HG03571 (cell line): ENCODE measurements at regions not wholly inside any gene's neighbourhood (a gene's known extent, or its start where the extent isn't known, plus 50 kb on each side); places are given as distances from the start of the nearest gene placed in this dataset.
"Not testable (repeated sequence)": the region's sequence is repeated elsewhere in the genome, so short reads cannot be mapped to it uniquely, and the experiment has no call there.

Experiments used
- ATAC-seq: cut with Tn5 transposase; IDR thresholded peaks from one replicate; pipeline ENCODE4 v1.9.1; 2021; ENCODE audit not compliant: unreplicated experiment

DNA sequence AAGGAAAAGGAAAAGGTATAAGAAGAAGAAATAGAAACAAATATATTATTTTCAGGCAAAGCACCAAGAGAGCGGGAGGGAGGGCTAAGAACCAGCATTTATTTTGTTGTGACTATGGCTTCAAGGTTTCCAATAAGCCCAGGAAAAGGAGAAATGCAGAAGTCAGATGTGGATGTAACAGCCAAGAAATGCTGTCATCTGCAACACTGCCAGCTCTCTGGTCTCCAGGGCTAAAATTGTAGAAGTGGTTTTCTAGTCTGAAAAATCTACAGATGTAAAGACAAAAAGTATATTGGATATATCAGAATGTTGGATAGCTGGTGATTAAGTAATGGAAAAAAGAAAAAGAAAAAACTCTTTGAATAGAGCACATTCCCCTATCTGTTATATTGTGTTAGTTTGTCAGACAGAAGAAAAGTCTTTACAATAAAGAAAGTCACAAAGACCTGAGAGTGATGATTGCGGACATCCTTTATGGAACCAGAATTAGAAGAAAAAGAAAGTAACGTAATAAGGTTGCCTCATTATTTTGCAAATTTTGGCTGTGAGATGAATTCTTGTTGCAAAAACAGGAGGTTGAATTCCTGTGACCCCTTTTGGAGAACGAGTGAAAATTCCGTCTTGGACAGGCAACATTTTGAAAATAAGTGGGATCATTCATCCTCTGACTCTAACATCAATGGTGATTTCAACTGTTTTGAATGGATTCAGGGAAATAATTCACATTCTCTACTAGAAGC, 938.1 kb downstream of the TTLL7 start:
- ATAC-seq, result no peak

DNA sequence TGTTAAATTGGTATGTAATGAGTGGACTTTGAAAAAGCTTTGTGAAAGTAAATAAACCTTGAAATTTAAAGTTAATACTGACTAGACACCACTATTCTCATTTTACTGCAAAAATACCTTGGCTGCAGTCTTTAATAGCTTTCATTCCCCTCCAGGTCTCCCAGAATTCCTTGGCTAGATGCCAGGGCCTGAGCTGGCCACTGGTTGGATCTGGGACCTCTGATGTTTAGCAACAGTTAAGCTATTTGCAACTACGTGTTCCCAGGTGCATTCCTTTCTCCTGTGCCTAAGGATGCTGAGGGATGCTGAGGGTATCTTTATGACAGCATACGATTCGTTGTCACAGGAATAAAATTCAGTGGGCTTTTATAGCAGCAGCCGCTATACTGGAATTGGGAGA, 938.7 kb downstream of the TTLL7 start:
- ATAC-seq, result no peak

DNA sequence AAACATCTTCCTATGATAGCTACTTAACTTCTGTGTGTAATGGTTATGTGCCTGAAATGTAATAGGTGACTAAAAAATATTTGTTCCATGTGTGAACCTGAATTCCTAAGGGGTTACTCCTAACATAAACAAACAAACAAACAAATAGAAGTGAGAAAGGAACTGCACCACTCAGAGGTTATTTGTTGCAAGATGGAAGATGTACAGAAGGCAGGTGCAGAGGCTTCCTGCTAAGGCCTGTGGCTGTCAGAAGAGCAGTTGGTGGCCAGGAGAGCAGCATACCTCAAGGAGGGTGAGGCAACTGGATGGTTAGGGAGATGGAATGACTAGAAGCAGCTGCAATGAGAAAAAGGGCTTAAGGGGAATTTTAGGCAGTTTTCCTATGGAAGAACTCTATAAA, 940.6 kb downstream of the TTLL7 start:
- ATAC-seq, result no peak

DNA sequence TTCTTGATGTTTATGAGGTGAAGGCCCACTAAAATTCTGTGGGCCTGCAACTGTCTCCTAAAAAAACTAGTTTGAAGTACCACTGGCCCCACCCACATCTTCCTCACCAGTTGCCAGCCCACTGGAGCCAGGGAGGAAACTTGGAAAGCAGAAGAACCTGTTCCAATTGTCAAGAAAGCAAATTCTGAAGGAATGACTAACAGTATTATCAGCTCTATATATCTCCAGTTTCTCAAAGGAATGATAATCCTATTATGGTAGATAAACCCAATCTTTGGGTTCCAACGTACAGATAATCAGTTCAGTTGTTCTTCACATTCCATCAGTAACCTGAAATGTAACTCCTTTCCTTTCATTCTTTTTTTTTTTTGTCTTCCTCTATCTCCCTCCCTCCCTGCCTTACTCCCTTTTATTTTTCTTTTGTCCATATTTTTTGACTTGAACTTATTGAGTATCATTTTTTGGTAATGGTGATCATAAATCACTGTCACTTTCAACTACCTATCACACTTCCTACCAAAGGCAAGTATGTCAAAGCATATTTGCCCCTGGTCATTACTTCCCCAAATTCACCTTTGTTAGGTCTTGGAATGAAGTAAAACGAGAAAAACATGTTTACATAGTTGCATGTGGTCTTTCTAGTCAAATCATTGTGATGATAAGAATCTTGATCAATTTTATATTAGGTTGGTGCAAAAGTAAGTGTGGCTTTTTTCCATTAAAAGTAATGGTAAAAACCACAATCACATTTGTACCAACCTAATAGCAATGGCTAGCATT, 943.4 kb downstream of the TTLL7 start:
- ATAC-seq, result no peak

DNA sequence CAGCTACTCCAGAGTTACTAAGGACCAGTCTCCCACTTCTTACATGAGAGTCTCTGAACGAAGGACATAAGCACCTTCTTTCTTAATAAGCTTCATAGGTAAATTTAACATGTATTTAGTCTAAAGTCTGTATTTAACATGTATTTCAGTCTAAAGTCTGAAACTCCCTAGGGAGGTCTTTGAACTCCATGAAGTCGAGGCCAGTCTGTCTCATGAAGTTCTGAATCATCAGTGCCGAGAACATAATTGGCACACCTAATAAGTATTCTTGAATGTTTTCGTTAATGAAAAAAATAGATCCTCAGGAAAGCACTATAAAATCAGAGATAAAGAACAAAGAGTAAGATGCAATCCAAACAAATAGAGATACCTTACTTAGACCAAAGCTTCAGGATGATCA, 945.5 kb downstream of the TTLL7 start:
- no peak for ATAC-seq

DNA sequence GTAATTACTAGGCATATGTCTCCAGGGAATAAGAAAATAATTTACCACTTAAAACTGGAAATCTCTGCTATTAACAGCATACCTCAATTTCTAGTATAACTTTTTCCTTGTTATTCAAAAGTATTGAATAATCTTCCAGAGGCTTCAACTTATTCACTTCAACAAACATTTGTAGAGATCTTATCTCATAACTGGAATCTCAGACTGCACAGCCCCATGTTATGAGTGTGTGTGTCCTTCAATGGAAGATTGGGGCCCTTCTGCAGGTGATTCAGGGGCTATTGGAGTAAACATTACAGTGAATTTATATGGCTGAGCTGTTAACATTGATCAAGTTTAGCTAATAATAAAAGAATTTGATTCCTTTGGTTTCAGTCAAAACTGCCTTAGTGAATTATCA, 946.1 kb downstream of the TTLL7 start:
- ATAC-seq, result no peak

DNA sequence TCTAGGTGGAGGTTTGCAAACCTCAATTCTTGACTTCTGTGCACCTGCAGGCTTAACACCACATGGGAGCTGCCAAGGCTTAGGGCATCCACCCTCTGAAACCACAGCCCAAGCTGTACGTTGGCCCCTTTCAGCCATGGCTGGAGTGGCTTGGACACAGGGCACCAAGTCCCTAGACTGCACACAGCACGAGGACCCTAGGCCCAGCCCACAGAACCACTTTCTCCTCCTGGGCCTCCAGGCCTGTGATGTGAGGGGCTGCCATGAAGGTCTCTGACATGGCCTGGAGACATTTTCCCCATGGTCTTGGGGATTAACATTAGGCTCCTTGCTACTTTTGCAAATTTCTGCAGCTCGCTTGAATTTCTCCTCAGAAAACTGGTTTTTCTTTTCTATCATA, 947.9 kb downstream of the TTLL7 start:
- ATAC-seq, result not testable (repeated sequence)

DNA sequence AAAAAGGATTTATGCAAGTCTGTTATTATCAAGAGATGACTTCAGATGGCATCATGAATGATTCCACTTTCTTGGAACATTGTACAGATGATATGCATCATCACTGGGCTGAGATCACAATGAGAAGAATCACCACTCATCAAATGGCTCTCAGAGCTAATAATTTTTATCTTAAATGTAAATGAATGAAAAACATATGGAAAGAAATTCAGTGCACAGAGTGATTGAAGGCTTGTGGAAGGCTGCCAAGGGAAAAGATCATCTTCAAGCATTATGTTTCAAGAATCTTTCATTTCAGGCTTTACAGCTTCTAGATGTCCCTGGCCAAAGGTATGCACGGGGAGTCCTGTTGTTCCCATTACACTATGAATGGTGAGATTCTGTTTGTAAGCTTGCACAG, 955.7 kb downstream of the TTLL7 start:
- ATAC-seq, result no peak

DNA sequence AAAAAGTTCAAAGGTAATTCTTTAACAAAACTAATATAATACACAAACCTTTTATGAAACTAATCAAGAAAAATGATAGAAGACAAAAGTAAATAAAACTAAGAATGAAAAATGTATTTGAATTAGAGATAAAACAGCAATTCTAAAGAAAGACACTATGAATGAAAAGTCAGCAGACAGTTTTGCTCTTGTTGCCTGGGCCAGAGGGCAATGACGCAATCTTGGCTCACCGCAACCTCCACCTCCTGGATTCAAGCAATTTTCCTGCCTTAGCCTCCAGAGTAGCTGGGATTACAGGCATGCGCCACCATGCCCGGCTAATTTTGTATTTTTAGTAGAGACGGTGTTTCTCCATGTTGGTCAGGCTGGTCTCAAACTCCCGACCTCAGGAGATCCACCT, 959.8 kb downstream of the TTLL7 start:
- ATAC-seq, result not testable (repeated sequence)

DNA sequence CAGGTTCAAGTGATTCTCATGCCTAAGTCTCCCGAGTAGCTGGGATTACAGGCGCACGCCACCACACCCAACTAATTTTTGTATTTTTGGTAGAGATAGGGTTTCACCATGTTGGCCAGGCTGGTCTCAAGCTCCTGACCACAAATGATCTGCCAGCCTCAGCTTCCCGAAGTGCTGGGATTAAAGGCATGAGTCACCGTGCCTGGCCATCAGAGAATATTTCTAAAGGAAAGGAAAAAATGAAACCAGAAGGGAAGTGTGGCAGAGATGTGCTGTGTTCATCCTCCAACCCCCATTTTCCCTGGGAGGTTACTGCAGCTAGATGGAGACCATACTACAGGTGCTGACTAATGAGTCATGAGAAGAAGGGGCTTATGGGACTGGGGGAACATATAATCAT, 964.1 kb downstream of the TTLL7 start:
- ATAC-seq, result no peak

DNA sequence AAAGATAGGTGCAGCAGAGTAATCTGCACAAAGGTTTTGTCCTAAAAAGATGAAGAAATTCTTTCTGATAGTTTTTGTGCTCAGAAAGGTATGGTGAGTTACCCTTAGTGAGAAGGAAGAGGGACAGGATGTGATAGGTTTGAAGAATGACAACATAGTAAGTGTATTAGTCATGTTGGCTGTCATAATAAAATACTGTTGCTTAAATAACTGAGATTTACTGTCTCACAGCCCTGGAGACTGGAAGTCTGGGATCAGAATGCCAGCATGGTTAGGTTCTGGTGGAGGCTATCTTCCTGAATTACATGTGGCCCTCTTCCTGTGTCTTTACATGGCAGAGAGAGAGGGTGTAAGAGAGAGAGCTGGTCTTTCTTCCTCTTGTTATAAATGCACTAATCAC, 965.2 kb downstream of the TTLL7 start:
- ATAC-seq, result no peak

DNA sequence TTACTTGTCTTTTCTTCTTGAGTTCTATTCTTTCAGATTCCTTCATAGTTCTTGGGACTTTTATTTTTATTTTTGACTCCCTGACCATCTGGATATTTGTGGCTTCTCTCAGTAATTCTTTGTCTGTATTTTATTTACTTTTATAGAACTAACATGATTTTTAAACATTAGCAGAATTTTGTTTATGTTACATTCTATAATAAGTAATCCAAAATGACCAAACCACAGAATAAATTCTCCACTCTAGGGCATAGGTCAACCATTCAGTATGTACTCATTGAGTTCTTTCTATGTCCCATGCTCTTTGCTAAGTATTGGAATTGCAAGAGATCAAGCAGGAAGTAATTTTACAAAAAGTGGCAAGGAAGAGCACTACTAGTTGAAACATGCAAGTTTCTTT, 969.0 kb downstream of the TTLL7 start:
- no peak for ATAC-seq

DNA sequence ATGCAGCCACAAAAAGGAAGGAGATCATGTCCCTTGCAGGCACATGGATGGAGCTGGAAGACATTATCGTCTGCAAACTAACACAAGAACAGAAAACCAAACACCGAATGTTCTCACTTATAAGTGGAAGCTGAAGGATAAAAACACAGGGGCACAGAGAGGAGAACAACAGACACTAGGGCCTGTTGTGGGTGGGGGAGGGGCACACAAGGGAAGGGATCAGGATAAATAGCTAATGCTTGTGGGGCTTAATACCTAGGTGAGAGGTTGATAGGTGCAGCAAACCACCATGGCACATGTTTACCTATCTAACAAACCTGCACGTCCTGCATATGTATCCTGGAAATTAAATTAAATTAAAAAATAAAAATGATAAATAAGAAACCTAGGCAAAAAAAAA, 969.9 kb downstream of the TTLL7 start:
- no peak for ATAC-seq

DNA sequence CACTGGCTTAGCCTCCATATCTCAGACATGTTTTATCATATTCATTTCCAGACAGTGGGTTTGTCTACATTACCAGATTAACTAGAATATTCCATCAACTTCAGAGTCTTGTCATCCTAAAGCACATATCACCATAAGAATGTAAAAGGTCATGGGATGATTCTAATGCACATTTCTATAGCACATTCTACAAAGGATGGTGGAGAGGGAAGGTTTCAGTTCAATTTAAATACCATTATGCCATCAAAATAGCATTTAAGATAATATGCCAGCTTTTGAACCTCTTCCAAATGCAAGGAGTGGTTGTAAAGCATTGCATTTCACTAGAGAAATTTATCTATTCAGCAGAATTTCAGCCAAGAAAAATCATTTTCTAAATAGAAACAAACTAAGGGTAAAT, 970.5 kb downstream of the TTLL7 start:
- ATAC-seq, result no peak

DNA sequence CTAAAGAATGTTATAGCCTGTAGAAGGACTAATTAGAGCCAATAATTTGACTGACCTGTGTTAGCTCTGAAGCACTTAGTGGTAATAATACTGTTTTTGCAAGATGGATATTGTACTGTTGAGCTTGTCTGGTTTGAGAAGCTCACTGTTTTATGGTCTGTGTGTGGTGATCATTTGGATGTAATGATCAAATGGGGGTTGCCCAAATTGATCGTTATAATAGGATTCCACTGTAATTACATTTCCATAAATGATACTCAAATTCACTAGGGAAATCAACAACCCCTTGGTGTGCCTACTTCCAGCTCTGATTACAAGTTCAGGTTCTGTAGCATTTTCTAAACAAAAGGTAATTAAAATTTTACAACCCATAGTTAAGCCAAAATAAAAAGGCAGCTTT, 971.4 kb downstream of the TTLL7 start:
- no peak for ATAC-seq

DNA sequence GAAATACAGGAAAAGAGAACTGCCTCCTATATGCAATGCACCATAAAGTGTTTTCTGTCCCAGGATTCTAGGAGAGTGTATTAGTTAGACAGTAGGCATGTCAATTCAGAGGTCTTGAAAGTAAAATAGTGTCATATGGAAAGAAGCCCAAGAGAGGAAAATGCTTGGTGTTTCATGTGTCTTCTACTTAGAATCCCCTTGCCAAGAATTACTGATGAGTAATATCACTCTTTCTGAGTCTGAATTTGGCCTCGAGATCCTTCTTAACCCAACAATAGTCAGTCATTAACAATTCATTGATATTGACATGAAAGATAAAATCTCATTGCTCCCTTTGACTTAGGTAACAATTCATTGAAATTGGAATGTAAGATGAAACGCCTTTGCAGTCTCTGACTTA, 972.2 kb downstream of the TTLL7 start:
- no peak for ATAC-seq

DNA sequence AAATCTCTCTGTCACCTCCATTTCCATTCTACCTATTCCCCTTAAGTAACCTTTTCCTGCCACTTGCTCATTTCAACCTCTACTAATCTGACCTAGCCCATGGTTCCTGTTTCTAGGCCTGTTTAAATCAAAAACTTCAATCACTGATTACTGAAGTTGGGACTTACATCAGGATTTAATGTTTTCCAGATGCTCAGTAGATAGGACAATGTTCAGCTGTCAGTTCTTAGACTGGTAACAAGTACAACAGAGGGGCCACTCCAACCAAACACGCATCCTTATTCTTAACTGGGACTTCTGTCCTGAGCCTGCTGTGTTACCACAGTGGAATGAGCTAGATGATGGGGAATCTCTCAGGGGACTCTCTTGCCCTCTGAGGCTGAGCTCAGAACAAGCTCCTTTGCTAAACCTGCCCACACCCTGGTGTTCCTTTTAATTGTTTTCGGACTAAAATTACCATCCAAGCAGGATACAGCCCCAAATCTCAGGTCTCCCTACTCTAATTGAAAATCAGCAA, 974.6 kb downstream of the TTLL7 start:
- no peak for ATAC-seq

DNA sequence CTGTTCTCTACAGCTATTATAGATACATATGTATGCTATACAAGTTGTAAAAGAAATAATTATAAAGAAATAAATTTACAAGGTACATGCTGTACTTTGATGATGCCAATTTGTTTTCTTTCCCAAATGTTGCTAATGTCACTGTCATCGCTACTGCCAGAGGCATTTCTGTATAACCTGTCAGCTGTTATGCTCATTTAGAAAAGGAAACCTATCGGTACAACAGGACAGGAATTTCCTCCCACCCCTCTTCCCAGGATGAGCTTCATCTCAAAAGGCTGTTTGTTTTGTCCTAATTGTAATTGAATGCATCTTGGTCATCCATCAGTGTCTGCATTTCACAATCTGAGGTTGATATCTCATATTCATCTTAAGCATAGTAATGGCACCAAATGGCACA, 975.7 kb downstream of the TTLL7 start:
- no peak for ATAC-seq

DNA sequence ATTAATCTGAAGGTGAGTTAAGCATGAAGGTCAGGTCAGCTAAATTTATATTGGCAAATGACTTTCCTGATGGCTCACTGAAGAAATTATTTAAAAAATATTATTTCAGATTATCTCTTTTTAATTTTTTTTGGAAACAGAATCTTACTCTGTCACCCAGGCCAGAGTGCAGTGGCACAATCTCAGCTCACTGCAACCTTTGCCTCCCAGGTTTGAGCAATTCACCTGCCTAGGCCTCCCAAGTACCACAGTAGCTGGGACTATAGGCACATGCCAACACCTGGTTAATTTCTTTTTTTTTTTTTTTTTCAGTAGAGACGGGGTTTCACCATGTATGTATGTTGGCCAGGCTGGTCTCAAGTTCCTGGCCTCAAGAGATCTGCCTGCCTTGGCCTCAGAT, 976.7 kb downstream of the TTLL7 start:
- no peak for ATAC-seq

DNA sequence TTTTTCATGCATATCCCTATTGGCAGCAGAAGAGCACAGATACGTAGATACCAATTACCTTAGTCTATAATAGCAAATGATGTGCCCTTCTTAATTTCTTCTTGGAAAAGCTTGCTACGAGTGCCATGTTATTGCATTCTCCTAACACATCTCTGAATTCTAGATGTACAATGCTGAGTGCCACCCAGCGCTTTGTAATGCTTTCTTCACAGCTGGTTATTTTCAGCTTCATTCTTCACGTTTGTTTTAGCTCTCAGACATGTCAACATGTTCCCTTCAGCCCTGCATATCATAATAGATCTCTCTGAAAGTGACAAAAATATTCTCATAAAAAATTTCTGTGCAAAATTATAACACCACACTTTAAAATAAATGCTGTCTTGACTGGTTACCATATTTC, 981.2 kb downstream of the TTLL7 start:
- ATAC-seq, result no peak

DNA sequence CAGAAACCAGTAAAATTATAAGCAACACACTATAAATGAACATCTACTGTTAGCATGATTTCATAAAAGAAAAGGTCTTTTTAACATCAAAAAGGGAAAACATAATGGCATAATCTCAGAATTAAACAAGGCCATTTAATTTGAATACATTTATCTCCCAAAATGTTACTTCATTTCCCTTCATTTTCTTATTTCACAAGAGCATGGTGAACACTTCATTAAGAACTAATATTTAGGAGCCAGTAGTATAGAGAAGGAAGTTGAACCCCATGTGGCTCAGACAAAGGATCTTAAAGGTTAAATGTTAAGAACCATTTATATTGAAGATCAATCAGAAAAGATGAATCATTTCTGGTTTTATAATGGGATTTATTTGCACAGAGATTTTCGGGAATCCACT, 981.7 kb downstream of the TTLL7 start:
- no peak for ATAC-seq

DNA sequence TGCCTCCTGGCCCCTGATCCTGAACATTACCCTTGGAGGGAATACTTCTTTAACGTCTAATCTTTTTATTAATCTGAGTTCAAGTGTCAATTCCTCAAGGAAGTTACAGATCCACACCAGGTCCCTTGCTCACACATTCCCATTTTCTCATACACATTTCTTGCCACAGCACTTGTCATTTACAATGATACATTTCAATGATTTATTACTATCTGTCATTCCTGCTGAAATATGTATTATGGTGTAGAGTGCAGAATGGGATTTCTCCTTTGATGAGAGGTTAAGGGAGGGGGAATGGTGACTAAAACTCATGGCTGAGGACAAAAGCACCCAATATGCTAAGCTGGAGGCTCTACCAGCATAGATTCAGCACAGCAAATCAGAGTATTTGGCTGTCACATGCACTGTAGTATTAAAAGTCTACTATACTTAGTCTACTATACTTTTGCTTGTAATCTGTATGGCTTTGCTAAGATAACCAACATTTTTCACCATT, 982.5 kb downstream of the TTLL7 start:
- ATAC-seq, result no peak
